ENCODE measurements at regions not wholly inside any gene's neighbourhood (a gene's known extent, or its start where the extent isn't known, plus 50 kb on each side); places are given as distances from the start of the nearest gene placed in this dataset.

DNA sequence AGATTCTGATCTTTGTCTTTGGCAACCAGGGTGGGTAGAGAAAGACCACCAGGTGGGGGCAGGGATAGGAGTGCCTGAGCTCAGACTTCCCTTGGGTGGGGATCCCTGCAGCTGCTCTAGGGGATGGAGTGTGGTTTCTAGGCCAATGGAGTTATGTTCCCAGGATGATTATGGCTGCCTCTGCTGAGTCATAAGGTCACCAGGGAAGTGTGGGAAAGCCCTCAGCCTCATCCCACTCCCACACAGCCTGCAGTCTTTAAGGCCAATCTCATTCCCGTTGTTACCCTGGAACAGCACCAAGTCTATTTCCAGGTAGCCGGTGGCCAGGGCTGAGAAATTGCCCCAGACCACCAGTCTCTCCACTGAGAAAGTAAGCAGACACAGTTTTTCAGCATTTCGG, 2269.3 kb upstream of the RAG2 start:
- no peak for DNase-seq
- no peak for ATAC-seq
- H3K4me1 ChIP-seq = no peaks in the 10 kb centered on the region
- H3K27ac ChIP-seq = no peak overlapping the region
- H3K36me3 ChIP-seq = no peaks in the 10 kb centered on the region
- H3K9me3 ChIP-seq = peaks cover 0 to 39% (median 8%) of the 10 kb centered on the region in 11 donors
- 65 to 73% methylated on average over 3 of the region's 3 CpGs for WGBS, 2 donors
- TF ChIP-seq, protein P1, sequence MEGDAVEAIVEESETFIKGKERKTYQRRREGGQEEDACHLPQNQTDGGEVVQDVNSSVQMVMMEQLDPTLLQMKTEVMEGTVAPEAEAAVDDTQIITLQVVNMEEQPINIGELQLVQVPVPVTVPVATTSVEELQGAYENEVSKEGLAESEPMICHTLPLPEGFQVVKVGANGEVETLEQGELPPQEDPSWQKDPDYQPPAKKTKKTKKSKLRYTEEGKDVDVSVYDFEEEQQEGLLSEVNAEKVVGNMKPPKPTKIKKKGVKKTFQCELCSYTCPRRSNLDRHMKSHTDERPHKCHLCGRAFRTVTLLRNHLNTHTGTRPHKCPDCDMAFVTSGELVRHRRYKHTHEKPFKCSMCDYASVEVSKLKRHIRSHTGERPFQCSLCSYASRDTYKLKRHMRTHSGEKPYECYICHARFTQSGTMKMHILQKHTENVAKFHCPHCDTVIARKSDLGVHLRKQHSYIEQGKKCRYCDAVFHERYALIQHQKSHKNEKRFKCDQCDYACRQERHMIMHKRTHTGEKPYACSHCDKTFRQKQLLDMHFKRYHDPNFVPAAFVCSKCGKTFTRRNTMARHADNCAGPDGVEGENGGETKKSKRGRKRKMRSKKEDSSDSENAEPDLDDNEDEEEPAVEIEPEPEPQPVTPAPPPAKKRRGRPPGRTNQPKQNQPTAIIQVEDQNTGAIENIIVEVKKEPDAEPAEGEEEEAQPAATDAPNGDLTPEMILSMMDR (IDR thresholded peaks at IDR 0.05) = no peak
- no peak overlapping the region for H3K4me3 ChIP-seq
- H3K27me3 ChIP-seq = no peaks in the 10 kb centered on the region
- intact Hi-C loops (cut with DNase I) = no loop called here

GRCh38 chr11:38865922-38866321, 2267.9 kb upstream of the RAG2 start:
- WGBS, 2 donors = 71 to 83% methylated on average over 2 of the region's 2 CpGs
- TF ChIP-seq, protein P1 (IDR thresholded peaks at IDR 0.05) = no peak
- DNase-seq = no peak
- H3K27me3 ChIP-seq = no peaks in the 10 kb centered on the region
- H3K9me3 ChIP-seq = peaks cover 0 to 51% (median 8%) of the 10 kb centered on the region in 11 donors
- H3K27ac ChIP-seq = no peak overlapping the region
- no peaks in the 10 kb centered on the region for H3K36me3 ChIP-seq
- intact Hi-C loops (cut with DNase I) = no loop called here
- no peaks in the 10 kb centered on the region for H3K4me1 ChIP-seq
- H3K4me3 ChIP-seq = no peak overlapping the region
- ATAC-seq = no peak

DNA sequence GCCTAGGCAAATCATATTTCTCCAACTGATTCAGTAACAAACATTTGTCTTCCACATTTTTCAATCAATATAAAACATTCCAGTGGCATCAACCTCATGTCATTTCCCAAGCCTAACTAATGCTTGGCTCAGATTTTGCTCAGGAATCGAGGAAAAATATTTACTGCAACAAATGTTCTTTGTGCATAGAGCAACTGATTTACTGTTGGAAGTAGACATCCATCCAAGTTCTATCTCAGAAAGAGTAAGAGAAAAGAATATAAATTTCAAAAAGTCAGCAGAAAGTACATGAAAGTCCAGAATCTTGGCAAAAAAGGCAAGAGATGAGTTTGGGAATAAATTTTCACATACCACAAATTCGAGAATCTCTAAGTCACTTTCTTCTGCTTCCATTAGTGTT, 2245.0 kb upstream of the RAG2 start:
- H3K4me3 ChIP-seq = no peak overlapping the region
- no peak for ATAC-seq
- H3K9me3 ChIP-seq = peaks cover 0 to 17% (median 0%) of the 10 kb centered on the region in 11 donors
- no peaks in the 10 kb centered on the region for H3K4me1 ChIP-seq
- TF ChIP-seq, protein P1 (IDR thresholded peaks at IDR 0.05) = no peak
- DNase-seq = no peak
- no peaks in the 10 kb centered on the region for H3K36me3 ChIP-seq
- intact Hi-C loops (cut with DNase I) = no loop called here
- no peak overlapping the region for H3K27ac ChIP-seq
- H3K27me3 ChIP-seq = no peaks in the 10 kb centered on the region
- WGBS, 2 donors = 58 to 61% methylated on average over 2 of the region's 2 CpGs

DNA sequence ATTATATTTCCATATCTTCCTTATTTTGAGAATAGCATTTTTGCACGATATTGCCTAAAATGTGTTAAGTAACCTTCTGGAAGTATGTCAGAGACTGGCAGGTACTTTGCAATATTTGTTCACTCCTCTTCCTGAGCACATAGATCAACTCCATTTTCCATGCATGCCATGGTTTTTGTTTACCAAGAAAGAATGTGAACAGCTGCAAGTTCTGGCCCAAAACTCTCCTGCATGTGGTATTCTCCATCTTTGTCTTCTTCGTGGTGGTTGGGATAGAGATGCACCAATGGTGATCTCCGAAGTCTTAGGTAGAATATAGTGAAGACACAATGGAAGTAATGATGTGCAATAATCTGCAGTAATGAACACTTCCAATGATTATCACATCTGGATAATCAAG, 2241.0 kb upstream of the RAG2 start:
- WGBS, 2 donors = 79 to 81% methylated on average over 3 of the region's 3 CpGs
- no peak for ATAC-seq
- Histone ChIP-seq H3K4me3 (no peak overlapping the region), H3K36me3 (no peaks in the 10 kb centered on the region), H3K4me1 (no peaks in the 10 kb centered on the region), H3K27ac (no peak overlapping the region), H3K9me3 (peaks cover 0 to 4% (median 0%) of the 10 kb centered on the region in 11 donors), H3K27me3 (no peaks in the 10 kb centered on the region)
- TF ChIP-seq, protein P1 (IDR thresholded peaks at IDR 0.05) = no peak
- DNase-seq = no peak
- intact Hi-C loops (cut with DNase I) = no loop called here

All from heart right ventricle (tissue), 16 donors.